GM20000 (cell line): ENCODE measurements at regions not wholly inside any gene's neighbourhood (a gene's known extent, or its start where the extent isn't known, plus 50 kb on each side); places are given as distances from the start of the nearest gene placed in this dataset.

Source experiments
- DNase-seq: peaks from one replicate; pipeline ENCODE4 v3.0.0; 2012; ENCODE audit warnings: low spot score
- TF ChIP-seq, protein P1 (sequence below): IDR thresholded peaks from 2 replicates; pipeline ENCODE4 v1.5.1; 2012; ENCODE audit warnings: mild to moderate bottlenecking, control low read depth; ENCODE audit errors: extremely low read depth, missing control alignments

DNA sequence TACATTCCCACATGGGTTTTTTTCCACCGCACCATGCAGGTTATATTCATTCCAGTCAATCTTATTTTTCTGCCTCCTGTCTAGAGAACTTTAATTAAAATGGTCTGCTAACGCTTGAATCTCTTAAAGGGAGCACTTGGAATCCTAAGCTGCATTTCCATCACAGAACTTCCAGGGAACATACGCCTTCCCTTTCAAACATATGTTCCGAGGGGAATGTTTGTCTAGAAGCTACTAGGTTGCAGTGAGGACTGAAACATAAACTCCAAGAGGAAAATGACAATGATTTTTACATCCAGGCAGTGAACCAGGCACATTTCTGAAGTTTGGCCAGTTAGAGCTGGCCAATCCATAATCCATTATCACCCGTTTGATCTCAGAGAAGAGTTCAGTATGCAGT, 375.5 kb upstream of the NRP1 start:
- TF ChIP-seq, protein P1, sequence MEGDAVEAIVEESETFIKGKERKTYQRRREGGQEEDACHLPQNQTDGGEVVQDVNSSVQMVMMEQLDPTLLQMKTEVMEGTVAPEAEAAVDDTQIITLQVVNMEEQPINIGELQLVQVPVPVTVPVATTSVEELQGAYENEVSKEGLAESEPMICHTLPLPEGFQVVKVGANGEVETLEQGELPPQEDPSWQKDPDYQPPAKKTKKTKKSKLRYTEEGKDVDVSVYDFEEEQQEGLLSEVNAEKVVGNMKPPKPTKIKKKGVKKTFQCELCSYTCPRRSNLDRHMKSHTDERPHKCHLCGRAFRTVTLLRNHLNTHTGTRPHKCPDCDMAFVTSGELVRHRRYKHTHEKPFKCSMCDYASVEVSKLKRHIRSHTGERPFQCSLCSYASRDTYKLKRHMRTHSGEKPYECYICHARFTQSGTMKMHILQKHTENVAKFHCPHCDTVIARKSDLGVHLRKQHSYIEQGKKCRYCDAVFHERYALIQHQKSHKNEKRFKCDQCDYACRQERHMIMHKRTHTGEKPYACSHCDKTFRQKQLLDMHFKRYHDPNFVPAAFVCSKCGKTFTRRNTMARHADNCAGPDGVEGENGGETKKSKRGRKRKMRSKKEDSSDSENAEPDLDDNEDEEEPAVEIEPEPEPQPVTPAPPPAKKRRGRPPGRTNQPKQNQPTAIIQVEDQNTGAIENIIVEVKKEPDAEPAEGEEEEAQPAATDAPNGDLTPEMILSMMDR: no peak
- DNase-seq: no peak

DNA sequence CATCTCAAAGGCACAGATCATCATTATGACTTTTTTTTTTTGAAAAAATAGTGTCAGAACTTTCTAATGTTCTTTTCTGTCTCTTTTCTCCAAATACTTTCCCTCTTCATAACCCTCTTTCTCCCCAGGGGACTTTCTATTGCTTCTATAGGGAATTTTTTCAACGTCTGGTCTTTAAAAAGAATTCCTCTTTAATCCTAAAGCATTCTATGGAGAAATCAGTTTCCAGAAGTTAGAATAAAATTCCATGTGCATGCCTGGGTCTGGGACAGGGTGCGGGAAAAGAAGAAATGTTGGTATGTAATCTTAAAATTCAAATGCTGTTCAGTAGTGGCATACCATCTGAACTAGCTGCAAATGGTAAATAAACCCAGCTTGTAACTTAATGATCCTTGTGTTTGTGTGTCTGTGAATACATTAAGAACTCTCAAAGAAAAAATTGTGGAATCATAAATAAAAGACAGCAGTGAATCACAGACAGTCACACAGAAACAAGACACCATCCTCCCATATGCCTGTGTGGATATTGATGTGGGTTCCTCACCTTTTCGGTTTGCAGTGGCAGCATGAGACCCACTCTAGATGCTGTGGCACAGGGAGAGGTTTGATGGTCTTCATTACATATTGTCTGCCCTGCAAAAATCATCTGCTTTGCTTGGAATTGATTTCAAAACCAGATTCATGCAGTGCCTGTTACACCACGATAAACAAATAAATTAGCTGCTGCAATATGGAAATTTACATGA, 374.7 kb upstream of the NRP1 start:
- TF ChIP-seq, protein P1: no peak
- DNase-seq: no peak

DNA sequence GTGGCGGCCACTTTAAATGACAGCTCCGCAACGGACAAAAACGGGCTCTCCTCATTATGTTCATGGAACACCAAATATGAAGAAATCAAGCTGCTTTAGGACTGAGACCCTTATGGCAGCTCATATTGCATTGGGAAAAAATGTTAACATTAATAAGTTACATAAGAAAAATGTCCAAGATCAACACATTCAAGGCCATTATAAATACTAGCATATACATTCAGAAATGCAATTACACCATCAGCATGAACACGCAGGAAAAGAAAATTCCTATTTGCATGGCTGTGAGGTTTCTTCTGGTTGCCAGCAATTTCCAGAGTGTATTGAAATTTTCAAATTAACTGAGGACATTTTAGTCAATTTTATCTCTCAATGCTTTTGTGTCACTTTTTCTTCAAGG, 374.1 kb upstream of the NRP1 start:
- no peak for DNase-seq
- TF ChIP-seq, protein P1: no peak

DNA sequence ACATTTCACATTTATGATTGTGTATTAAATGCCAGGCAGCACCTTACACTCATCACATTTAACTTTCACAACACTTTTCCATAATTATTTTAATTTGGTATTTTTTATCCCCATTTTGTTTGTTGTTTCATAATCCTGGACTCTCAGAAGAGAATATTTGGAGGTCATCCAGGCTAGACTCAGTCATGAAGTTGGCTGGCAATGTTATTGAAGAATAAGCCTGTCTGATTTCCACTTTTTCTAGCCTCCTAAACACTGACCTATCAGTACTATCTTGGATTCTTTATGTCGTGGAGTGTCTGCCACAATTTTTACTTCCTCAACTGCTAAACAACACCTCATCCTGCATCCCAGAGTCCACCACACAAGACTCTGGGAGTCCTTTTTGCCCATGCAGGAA, 372.3 kb upstream of the NRP1 start:
- DNase-seq: no peak
- TF ChIP-seq, protein P1: no peak

DNA sequence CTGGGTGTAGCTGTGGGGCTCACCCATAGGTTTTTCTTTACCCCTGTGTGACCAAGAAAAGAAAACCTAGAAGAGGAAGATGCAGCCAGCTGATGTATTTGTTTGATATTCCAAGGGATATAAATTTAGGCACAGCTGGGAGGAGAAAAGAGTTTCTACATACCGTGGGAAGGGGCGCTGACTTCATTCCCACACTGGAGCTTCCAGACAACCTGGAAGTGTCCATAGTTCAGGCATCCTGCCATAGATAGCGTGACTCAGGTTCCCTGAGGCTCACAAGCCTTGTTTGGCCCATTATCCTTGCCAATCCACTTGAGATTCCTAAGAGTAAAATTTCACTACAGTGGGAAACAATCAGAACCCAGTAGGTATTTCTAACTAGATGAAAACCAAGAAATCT, 371.7 kb upstream of the NRP1 start:
- no peak for DNase-seq
- TF ChIP-seq, protein P1: no peak

DNA sequence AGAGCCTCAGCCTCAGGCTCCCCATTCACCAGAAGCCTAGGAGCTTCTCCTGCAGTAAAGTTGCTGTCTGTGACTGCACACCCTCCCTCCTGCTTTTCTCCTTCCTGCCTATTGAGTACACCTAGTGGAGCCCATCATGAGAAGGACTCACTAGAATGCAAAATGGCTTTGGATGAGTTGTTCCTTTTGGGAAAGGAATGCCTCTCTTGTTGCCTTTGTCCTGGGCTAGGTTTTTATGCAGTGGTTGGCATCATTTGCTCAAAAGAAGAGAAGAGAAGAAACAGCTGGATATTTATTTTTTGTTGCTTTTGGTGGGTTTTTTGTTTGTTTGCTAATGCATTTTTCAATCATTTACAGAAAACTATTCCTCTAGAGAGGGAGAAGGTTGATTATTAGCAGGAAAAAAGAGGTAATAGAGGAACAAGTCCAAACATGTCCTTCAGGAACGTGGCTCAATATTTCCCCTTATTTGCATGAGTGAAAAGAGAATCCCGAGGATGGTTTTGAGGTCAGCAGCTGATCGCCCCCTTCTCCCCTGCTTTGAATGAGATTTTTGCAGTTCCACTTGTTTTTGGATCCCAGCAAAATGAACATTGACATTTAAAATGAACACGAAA, 369.9 kb upstream of the NRP1 start:
- no peak for DNase-seq
- TF ChIP-seq, protein P1: no peak

DNA sequence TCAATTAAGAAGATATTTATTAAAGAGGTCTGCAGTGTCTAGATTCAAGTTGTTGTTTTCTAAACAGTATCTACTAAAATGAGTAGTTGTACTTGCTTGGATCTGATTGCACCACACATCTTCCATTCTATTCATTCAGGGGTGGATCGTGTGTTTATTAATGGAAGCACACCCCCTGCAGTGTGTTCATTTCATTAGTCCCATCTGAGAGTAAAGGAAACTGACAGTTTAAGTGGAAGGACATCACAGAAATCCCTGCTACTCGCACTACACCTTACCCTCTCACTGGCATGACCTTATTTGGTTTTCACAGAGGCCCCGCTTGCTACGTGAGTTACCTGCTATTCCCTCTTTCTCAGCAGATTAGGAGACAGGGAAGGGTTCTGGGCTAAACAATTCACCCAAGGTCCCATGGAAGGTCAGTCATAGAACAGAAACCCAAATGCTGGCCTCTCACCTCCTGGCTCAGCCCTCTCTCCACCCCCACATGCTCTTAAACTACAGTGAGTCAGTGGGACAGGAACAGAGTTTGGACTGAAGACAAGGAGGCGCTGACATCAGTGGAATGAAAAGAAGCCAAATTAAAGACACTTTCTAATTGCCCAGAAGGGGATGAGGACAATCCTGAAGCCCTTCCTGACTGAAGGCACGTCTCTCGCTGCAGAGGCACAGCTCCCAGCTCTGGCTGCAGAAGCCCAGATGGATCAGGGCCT, 369.2 kb upstream of the NRP1 start:
- no peak for DNase-seq
- TF ChIP-seq, protein P1: no peak
